ENCODE measurements at regions not wholly inside any gene's neighbourhood (a gene's known extent, or its start where the extent isn't known, plus 50 kb on each side); places are given as distances from the start of the nearest gene placed in this dataset.
"Not testable (repeated sequence)": the region's sequence is repeated elsewhere in the genome, so short reads cannot be mapped to it uniquely, and the experiment has no call there.

- no peak for FAIRE-seq
- no peak for TF ChIP-seq POLR2A (IDR thresholded peaks at IDR 0.05; ENCODE audit: low read depth, low read length)
- no peak for DNase-seq (ENCODE audit: insufficient read length, low spot score)
These were observed 1379.3 kb upstream of the ACO1 start for GRCh38 chr9:31005086-31005665.

- TF ChIP-seq POLR2A (IDR thresholded peaks at IDR 0.05; ENCODE audit: low read depth, low read length), result no peak
- DNase-seq (ENCODE audit: insufficient read length, low spot score), result no peak
- no peak for FAIRE-seq
These were observed 1371.1 kb upstream of the ACO1 start for GRCh38 chr9:31013371-31013770.

DNA sequence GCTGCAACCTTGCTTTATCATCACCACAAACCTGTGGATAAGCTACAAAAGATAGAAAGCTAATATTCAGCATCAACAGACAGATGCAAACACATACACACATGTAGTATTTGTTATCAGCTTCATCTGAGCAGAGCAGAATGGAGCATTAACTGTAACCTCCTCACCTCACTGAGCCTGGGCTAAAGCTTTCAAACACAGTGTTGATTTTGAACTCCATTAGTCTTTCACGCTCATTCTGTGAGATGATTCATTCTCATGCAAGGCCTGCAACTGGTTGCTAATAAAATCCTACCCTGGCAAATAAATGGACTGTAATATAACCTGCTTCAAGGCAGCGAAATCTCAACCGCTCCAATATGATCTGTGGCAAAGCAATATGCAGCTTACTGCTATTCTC is 1360.6 kb upstream of the ACO1 start:
- FAIRE-seq, result no peak
- no peak for TF ChIP-seq POLR2A (IDR thresholded peaks at IDR 0.05; ENCODE audit: low read depth, low read length)

DNA sequence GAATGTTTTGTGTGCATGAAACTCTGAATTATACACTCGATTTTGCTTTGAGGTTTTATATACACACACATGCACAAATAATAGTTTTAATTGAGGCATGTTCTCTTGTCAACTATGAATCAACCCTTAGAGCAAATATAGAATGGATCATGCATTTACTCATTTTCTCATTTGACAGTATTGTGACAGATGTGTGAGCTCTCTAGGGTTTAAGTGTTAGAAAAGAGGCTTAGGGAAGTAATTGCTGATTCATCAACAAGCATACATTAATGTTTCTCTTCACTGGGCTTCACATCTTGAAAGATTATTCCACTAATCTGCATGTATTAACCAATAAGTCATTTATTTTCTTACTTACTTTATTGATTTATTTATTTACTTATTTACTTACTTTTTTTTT is 1356.8 kb upstream of the ACO1 start:
- FAIRE-seq, result no peak
- no peak for TF ChIP-seq POLR2A (IDR thresholded peaks at IDR 0.05; ENCODE audit: low read depth, low read length)
- no peak for DNase-seq (ENCODE audit: insufficient read length, low spot score)

More for the DNA sequence above, 1360.6 kb upstream of the ACO1 start:
- DNase-seq (ENCODE audit: insufficient read length, low spot score), result no peak

GRCh38 chr9:31028137-31028536 is 1356.3 kb upstream of the ACO1 start:
- DNase-seq (ENCODE audit: insufficient read length, low spot score) (no peak), FAIRE-seq (no peak)
- no peak for TF ChIP-seq POLR2A (IDR thresholded peaks at IDR 0.05; ENCODE audit: low read depth, low read length)

DNA sequence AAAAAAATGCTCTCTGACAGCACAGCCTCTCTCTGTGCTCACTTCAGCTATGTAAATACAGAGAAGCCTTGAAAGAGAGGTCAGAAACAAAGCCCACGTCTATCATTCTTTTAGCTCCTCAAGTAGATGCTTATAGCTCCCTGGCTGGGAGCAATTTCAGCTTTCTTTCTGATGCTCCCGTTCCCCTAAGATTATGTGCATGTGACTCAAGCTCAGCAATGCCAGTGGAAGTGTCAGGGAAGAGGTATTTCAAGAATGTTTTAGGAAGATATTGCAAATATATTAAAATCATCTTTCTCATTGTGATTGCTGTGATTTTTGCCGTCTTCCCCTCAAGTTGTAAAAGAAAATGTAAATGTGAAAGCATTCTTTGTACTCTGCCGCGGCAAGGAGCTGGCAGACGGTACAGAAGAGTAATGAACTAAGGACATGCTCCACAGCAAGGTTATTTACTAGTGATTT is 1353.7 kb upstream of the ACO1 start:
- TF ChIP-seq POLR2A (IDR thresholded peaks at IDR 0.05; ENCODE audit: low read depth, low read length), result no peak
- DNase-seq (ENCODE audit: insufficient read length, low spot score) (no peak), FAIRE-seq (no peak)

DNA sequence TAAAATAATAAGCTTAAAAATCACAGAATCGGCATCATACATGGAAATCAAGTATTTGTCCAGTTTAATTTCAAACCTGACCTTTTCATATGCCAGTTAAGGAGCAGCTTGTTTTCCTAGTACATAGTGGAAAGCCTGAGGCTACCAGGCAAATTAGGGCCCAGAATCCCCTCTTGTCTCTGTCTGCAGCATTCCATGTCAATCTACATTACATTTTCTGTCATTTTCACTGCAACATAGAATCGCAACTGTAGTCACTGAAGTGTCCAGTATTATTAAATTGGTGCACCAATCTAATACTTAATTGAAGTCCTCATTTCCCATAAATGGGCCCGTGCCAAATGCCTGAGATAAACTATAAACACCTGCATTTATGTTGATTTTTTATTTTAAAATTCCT is 1352.2 kb upstream of the ACO1 start:
- DNase-seq (ENCODE audit: insufficient read length, low spot score) (no peak), FAIRE-seq (no peak)
- no peak for TF ChIP-seq POLR2A (IDR thresholded peaks at IDR 0.05; ENCODE audit: low read depth, low read length)

- no peak for DNase-seq (ENCODE audit: insufficient read length, low spot score)
- TF ChIP-seq POLR2A (IDR thresholded peaks at IDR 0.05; ENCODE audit: low read depth, low read length), result no peak
- no peak for FAIRE-seq
These were observed 1350.1 kb upstream of the ACO1 start for GRCh38 chr9:31034311-31034710.

- FAIRE-seq (no peak), DNase-seq (ENCODE audit: insufficient read length, low spot score) (no peak)
- TF ChIP-seq POLR2A (IDR thresholded peaks at IDR 0.05; ENCODE audit: low read depth, low read length), result no peak
These were observed 1343.9 kb upstream of the ACO1 start for GRCh38 chr9:31040564-31040963.

DNA sequence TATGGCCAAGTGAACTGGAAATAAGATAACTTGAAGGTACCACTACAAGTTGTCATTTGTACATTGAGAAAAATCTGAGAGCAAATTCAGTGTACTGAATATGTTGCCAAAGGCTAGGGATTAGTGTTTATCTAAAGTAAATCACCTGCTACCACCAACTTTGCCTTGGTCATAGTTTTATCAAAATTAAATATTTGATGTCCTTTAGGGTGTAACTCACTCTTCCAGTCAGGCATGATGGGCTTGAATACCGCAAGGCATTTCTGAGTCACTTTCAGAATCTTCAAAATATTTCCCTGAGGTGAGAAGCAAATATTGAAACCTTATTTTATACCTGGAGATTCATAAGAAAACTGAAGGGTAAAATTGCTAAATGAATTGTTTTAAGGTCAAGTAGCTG is 1338.6 kb upstream of the ACO1 start:
- FAIRE-seq (no peak), DNase-seq (ENCODE audit: insufficient read length, low spot score) (no peak)
- no peak for TF ChIP-seq POLR2A (IDR thresholded peaks at IDR 0.05; ENCODE audit: low read depth, low read length)

- not testable (repeated sequence) for DNase-seq (ENCODE audit: insufficient read length, low spot score); FAIRE-seq
These were observed 1322.9 kb upstream of the ACO1 start for GRCh38 chr9:31061592-31061991.

DNA sequence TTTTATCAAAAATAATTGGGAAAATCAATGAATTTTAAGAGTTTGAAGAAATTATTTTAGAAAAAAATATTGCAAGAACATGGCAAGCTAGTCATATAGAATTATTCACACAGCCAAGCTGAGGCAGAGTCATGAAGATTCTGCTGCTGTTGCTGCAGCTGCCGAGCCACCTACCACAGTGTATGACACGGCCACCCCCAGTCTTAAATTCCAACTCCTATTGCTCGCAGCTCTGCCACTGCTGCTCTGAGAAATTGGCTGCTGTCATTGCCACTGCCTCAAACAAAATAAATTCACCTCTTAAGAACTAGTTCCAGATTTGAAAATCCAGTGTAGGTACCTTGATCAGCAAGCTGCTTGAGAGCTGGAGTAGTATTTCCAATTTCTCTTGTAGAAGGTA is 1318.8 kb upstream of the ACO1 start:
- DNase-seq (ENCODE audit: insufficient read length, low spot score), result no peak
- no peak for TF ChIP-seq POLR2A (IDR thresholded peaks at IDR 0.05; ENCODE audit: low read depth, low read length)
- FAIRE-seq, result no peak

DNA sequence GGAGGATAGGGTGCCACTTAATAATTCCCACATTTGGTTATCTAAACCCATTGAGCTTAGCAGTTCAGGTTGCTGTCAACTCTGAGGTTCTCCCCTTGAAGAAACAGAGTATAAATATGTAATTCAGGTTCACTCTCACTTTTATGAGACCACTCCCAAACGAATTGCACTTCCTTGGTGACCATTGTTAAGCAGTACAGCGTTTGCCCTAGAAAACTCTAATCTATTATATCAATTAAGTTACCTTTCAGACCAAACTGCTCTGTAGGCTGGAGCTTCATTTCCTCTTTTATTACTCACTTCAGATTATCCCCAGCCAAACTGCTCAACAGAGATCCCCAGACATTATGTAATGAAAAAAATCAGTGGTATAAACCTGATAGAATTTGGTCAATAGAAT is 1317.0 kb upstream of the ACO1 start:
- TF ChIP-seq POLR2A (IDR thresholded peaks at IDR 0.05; ENCODE audit: low read depth, low read length), result no peak
- no peak for DNase-seq (ENCODE audit: insufficient read length, low spot score)
- FAIRE-seq, result no peak

DNA sequence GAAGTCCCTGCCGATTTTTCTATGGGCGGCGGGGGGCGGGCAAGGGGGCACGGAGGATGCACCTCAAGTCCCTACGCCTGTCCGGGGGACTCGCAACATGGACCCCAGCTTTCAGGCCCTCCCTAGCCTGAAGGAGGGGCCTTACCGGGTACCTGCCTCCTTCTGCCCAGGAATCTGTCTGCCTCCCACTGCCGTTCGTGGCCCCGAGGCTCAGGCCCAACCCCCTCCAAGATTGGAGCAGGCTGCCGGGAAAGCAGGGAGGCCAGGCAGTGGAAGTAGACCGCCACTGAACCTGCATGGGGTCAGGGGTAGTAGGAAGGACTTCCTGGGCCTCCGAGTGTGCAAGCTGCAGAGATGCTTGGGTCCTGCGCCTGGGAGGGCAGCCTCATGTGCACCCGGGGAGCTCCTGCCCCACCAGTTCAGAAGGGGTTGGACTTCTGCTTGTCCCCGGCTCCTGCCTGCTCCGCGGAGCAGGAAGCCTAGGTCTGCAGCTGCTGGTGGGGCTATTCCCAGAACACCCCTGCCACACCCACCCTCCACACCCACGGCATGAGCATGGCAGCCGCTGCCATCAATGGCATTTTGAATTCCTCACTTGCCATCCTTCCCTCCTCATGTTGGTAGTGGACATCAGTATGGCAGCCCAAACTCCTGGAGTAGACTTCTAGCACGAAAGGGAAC is 1312.7 kb upstream of the ACO1 start:
- no peak for TF ChIP-seq POLR2A (IDR thresholded peaks at IDR 0.05; ENCODE audit: low read depth, low read length)
- no peak for FAIRE-seq
- DNase-seq (ENCODE audit: insufficient read length, low spot score), result no peak

- no peak for FAIRE-seq
- no peak for TF ChIP-seq POLR2A (IDR thresholded peaks at IDR 0.05; ENCODE audit: low read depth, low read length)
- DNase-seq (ENCODE audit: insufficient read length, low spot score), result no peak
These were observed 1306.3 kb upstream of the ACO1 start for GRCh38 chr9:31078175-31078574.

Measured in H54 (cell line).